Thyroid gland (tissue), 4 donors: ENCODE measurements at regions not wholly inside any gene's neighbourhood (a gene's known extent, or its start where the extent isn't known, plus 50 kb on each side); places are given as distances from the start of the nearest gene placed in this dataset.

Source experiments
- POLR2A ChIP-seq, 2 donors: fragments of 450-650 bp; IDR thresholded peaks; one replicate each; pipeline ENCODE4 v1.6.1; 2017; ENCODE audit warnings: antibody characterized with exemption in 2 of 2, mild to moderate bottlenecking in 2 of 2, moderate library complexity in 1 of 2
- TF ChIP-seq, protein P1 (sequence below), 6 experiments: fragments of 200-600 bp in 3 of 6; fragments of 450-650 bp in 3 of 6; sonication (generic) in 3 of 6; IDR thresholded peaks; one replicate each; pipeline ENCODE4 v1.5.1; 2016 to 2019; ENCODE audit warnings: antibody characterized with exemption in 6 of 6, mild to moderate bottlenecking in 2 of 6, inconsistent platforms in 1 of 6, moderate library complexity in 1 of 6

DNA sequence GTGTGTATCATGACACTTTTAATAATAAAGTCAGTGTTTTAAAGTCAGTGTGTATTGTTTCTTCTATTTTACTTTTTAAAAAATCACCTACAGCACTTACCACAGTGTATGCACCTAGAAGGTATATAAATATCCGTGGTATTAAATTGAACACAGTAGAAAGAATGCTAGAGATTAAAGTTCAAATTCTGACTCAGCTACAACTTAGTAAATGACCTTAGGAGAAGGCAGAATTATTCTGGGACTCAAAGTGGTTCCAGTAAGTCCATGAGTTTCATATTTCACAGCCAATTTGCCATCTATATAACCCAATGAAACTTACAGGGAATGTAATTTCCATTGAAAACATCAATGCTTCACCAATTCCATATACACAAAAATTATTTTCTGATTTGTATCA lies 52.7 kb upstream of the MAP4 start:
- TF ChIP-seq, protein P1, sequence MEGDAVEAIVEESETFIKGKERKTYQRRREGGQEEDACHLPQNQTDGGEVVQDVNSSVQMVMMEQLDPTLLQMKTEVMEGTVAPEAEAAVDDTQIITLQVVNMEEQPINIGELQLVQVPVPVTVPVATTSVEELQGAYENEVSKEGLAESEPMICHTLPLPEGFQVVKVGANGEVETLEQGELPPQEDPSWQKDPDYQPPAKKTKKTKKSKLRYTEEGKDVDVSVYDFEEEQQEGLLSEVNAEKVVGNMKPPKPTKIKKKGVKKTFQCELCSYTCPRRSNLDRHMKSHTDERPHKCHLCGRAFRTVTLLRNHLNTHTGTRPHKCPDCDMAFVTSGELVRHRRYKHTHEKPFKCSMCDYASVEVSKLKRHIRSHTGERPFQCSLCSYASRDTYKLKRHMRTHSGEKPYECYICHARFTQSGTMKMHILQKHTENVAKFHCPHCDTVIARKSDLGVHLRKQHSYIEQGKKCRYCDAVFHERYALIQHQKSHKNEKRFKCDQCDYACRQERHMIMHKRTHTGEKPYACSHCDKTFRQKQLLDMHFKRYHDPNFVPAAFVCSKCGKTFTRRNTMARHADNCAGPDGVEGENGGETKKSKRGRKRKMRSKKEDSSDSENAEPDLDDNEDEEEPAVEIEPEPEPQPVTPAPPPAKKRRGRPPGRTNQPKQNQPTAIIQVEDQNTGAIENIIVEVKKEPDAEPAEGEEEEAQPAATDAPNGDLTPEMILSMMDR (IDR thresholded peaks at IDR 0.05): no peak
- no peak for TF ChIP-seq POLR2A (IDR thresholded peaks at IDR 0.05)
